ENCODE measurements at regions not wholly inside any gene's neighbourhood (a gene's known extent, or its start where the extent isn't known, plus 50 kb on each side); places are given as distances from the start of the nearest gene placed in this dataset.

DNA sequence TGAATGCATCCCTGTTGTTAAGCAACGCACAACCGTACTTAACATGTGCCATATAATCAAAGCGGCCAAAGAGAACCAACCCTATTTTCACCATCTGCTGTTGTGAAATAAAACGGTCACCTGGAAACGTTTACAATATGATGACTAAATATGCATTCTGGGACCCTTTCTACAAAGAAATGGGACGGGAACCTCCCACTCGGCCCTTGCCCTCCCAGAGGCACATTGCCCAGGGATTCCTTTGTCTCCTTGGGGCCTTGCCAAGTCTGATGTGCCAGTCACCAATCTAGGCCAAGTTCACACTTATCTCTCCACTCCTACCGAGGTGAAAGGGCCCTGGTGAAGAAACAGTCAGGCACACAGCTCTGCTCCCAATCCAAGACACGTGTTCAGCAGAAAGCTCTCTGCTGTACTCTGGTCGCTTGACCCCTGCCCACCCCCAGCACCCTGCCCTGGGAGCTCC, 427.4 kb upstream of the JARID2 start:
- TF ChIP-seq, protein P1, sequence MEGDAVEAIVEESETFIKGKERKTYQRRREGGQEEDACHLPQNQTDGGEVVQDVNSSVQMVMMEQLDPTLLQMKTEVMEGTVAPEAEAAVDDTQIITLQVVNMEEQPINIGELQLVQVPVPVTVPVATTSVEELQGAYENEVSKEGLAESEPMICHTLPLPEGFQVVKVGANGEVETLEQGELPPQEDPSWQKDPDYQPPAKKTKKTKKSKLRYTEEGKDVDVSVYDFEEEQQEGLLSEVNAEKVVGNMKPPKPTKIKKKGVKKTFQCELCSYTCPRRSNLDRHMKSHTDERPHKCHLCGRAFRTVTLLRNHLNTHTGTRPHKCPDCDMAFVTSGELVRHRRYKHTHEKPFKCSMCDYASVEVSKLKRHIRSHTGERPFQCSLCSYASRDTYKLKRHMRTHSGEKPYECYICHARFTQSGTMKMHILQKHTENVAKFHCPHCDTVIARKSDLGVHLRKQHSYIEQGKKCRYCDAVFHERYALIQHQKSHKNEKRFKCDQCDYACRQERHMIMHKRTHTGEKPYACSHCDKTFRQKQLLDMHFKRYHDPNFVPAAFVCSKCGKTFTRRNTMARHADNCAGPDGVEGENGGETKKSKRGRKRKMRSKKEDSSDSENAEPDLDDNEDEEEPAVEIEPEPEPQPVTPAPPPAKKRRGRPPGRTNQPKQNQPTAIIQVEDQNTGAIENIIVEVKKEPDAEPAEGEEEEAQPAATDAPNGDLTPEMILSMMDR (IDR thresholded peaks at IDR 0.05), result no peak
- TF ChIP-seq POLR2A (IDR thresholded peaks at IDR 0.05), result no peak
- no peak for TF ChIP-seq EP300 (IDR thresholded peaks at IDR 0.05)
